ENCODE measurements at regions not wholly inside any gene's neighbourhood (a gene's known extent, or its start where the extent isn't known, plus 50 kb on each side); places are given as distances from the start of the nearest gene placed in this dataset.

- H3K27me3 ChIP-seq (ENCODE audit: control insufficient read depth, insufficient read depth, low read length) = no peaks in the 10 kb centered on the region
- H3K27ac ChIP-seq (ENCODE audit: insufficient read depth, low read length, poor library complexity, severe bottlenecking) = no peak overlapping the region
- no peak for DNase-seq
- Mint-ChIP-seq H3K27ac (no peak overlapping the region), H3K4me3 (no peak overlapping the region), H3K36me3 (no peaks in the 10 kb centered on the region), H3K27me3 (no peaks in the 10 kb centered on the region), H3K9me3 (peaks cover 0 to 12% (median 3%) of the 10 kb centered on the region in 7 donors), H3K4me1 (no peaks in the 10 kb centered on the region)
- no peaks in the 10 kb centered on the region for H3K4me1 ChIP-seq (ENCODE audit: control insufficient read depth, insufficient read depth, low read length, poor library complexity, severe bottlenecking)
- no peak overlapping the region for H3K4me3 ChIP-seq (ENCODE audit: low read depth, low read length)
- no peaks in the 10 kb centered on the region for H3K9me3 ChIP-seq (ENCODE audit: control insufficient read depth in 2 of 2, low read length in 2 of 2)
- ATAC-seq (ENCODE audit: low read depth in 2 of 2) = no peak
- H3K36me3 ChIP-seq (ENCODE audit: control insufficient read depth, insufficient read depth, low read length) = no peaks in the 10 kb centered on the region
These were observed 388.0 kb downstream of the GPM6A start for GRCh38 chr4:175424111-175424510.

DNA sequence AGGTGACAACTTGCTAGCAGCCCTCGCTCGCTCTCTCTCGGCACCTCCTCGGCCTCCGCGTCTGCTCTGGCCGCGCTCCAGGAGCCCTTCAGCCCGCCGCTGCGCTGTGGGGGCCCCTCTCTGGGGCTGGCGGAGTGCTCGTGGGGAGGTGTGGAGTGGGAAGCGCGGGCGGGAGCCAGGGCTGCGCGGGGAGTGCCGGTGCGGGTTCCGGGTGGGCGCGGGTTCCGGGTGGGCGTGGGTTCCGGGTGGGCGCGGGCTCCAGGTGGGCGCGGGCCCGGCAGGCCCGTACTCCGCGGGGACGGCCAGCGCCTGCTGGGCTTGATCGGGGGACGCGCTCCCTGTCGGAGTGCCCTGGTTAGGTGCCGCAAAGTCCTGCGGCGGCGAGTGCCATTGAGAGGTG is 384.3 kb downstream of the GPM6A start:
- H3K27me3 ChIP-seq (ENCODE audit: control insufficient read depth, insufficient read depth, low read length) = no peaks in the 10 kb centered on the region
- Mint-ChIP-seq H3K4me3 (no peak overlapping the region), H3K27me3 (no peaks in the 10 kb centered on the region), H3K36me3 (no peaks in the 10 kb centered on the region), H3K4me1 (no peaks in the 10 kb centered on the region), H3K9me3 (peaks cover 0 to 8% (median 3%) of the 10 kb centered on the region in 7 donors), H3K27ac (no peak overlapping the region)
- no peak overlapping the region for H3K4me3 ChIP-seq (ENCODE audit: low read depth, low read length)
- ATAC-seq (ENCODE audit: low read depth in 2 of 2) = no peak
- H3K36me3 ChIP-seq (ENCODE audit: control insufficient read depth, insufficient read depth, low read length) = no peaks in the 10 kb centered on the region
- no peaks in the 10 kb centered on the region for H3K4me1 ChIP-seq (ENCODE audit: control insufficient read depth, insufficient read depth, low read length, poor library complexity, severe bottlenecking)
- DNase-seq = no peak
- H3K9me3 ChIP-seq (ENCODE audit: control insufficient read depth in 2 of 2, low read length in 2 of 2) = no peaks in the 10 kb centered on the region
- no peak overlapping the region for H3K27ac ChIP-seq (ENCODE audit: insufficient read depth, low read length, poor library complexity, severe bottlenecking)

- H3K4me1 Mint-ChIP-seq = no peaks in the 10 kb centered on the region
- no peak for DNase-seq
- no peaks in the 10 kb centered on the region for H3K36me3 ChIP-seq (ENCODE audit: control insufficient read depth, insufficient read depth, low read length)
- H3K4me1 ChIP-seq (ENCODE audit: control insufficient read depth, insufficient read depth, low read length, poor library complexity, severe bottlenecking) = no peaks in the 10 kb centered on the region
- H3K9me3 ChIP-seq (ENCODE audit: control insufficient read depth in 2 of 2, low read length in 2 of 2) = no peaks in the 10 kb centered on the region
- H3K36me3 Mint-ChIP-seq = no peaks in the 10 kb centered on the region
- H3K27me3 ChIP-seq (ENCODE audit: control insufficient read depth, insufficient read depth, low read length) = no peaks in the 10 kb centered on the region
- H3K4me3 ChIP-seq (ENCODE audit: low read depth, low read length) = no peak overlapping the region
- no peak overlapping the region for H3K4me3 Mint-ChIP-seq
- ATAC-seq (ENCODE audit: low read depth in 2 of 2) = no peak
- no peak overlapping the region for H3K27ac ChIP-seq (ENCODE audit: insufficient read depth, low read length, poor library complexity, severe bottlenecking)
- H3K27me3 Mint-ChIP-seq = no peaks in the 10 kb centered on the region
- H3K9me3 Mint-ChIP-seq = peaks cover 0 to 8% (median 1%) of the 10 kb centered on the region in 7 donors
- H3K27ac Mint-ChIP-seq = no peak overlapping the region
These were observed 380.4 kb downstream of the GPM6A start for GRCh38 chr4:175431694-175432093.

DNA sequence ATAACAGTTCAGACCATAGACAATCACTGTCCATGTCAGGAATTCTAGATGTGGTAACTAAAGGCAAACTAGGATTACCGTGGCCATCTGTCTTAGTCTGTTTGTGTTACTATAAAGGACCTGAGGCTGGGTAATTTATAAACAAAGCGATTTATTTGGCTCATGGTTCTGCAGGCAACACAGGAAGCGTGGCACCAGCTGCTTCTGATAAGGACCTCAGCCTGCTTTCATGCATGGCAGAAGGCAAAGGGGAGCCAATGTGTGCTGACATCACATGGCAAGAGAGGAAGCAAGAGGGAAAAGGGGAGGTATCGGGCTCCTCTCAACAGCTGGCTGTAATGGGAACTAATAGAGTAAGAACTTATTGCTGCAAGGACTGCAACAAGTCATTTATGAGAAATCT is 376.7 kb downstream of the GPM6A start:
- no peak overlapping the region for H3K4me3 Mint-ChIP-seq
- Histone ChIP-seq H3K27ac (ENCODE audit: insufficient read depth, low read length, poor library complexity, severe bottlenecking) (no peak overlapping the region), H3K27me3 (ENCODE audit: control insufficient read depth, insufficient read depth, low read length) (no peaks in the 10 kb centered on the region), H3K9me3 (ENCODE audit: control insufficient read depth in 2 of 2, low read length in 2 of 2) (no peaks in the 10 kb centered on the region), H3K4me3 (ENCODE audit: low read depth, low read length) (no peak overlapping the region), H3K36me3 (ENCODE audit: control insufficient read depth, insufficient read depth, low read length) (no peaks in the 10 kb centered on the region), H3K4me1 (ENCODE audit: control insufficient read depth, insufficient read depth, low read length, poor library complexity, severe bottlenecking) (no peaks in the 10 kb centered on the region)
- DNase-seq = peak in 1 of 3 donors; percentile 0
- H3K36me3 Mint-ChIP-seq = no peaks in the 10 kb centered on the region
- H3K4me1 Mint-ChIP-seq = no peaks in the 10 kb centered on the region
- H3K27me3 Mint-ChIP-seq = no peaks in the 10 kb centered on the region
- ATAC-seq (ENCODE audit: low read depth in 2 of 2) = no peak
- peaks cover 0 to 7% (median 1%) of the 10 kb centered on the region in 7 donors for H3K9me3 Mint-ChIP-seq
- H3K27ac Mint-ChIP-seq = no peak overlapping the region

GRCh38 chr4:175436196-175436595 is 375.9 kb downstream of the GPM6A start:
- Mint-ChIP-seq H3K36me3 (no peaks in the 10 kb centered on the region), H3K4me3 (no peak overlapping the region), H3K27ac (no peak overlapping the region), H3K9me3 (peaks cover 0 to 7% (median 2%) of the 10 kb centered on the region in 7 donors), H3K4me1 (no peaks in the 10 kb centered on the region), H3K27me3 (no peaks in the 10 kb centered on the region)
- no peaks in the 10 kb centered on the region for H3K4me1 ChIP-seq (ENCODE audit: control insufficient read depth, insufficient read depth, low read length, poor library complexity, severe bottlenecking)
- H3K27me3 ChIP-seq (ENCODE audit: control insufficient read depth, insufficient read depth, low read length) = no peaks in the 10 kb centered on the region
- no peaks in the 10 kb centered on the region for H3K9me3 ChIP-seq (ENCODE audit: control insufficient read depth in 2 of 2, low read length in 2 of 2)
- no peaks in the 10 kb centered on the region for H3K36me3 ChIP-seq (ENCODE audit: control insufficient read depth, insufficient read depth, low read length)
- no peak overlapping the region for H3K27ac ChIP-seq (ENCODE audit: insufficient read depth, low read length, poor library complexity, severe bottlenecking)
- ATAC-seq (ENCODE audit: low read depth in 2 of 2) (no peak), DNase-seq (no peak)
- H3K4me3 ChIP-seq (ENCODE audit: low read depth, low read length) = no peak overlapping the region

- H3K36me3 ChIP-seq (ENCODE audit: control insufficient read depth, insufficient read depth, low read length) = no peaks in the 10 kb centered on the region
- H3K27ac ChIP-seq (ENCODE audit: insufficient read depth, low read length, poor library complexity, severe bottlenecking) = no peak overlapping the region
- no peaks in the 10 kb centered on the region for H3K27me3 Mint-ChIP-seq
- no peak for ATAC-seq (ENCODE audit: low read depth in 2 of 2)
- H3K27me3 ChIP-seq (ENCODE audit: control insufficient read depth, insufficient read depth, low read length) = no peaks in the 10 kb centered on the region
- H3K4me1 ChIP-seq (ENCODE audit: control insufficient read depth, insufficient read depth, low read length, poor library complexity, severe bottlenecking) = no peaks in the 10 kb centered on the region
- no peaks in the 10 kb centered on the region for H3K36me3 Mint-ChIP-seq
- H3K4me1 Mint-ChIP-seq = no peaks in the 10 kb centered on the region
- H3K9me3 ChIP-seq (ENCODE audit: control insufficient read depth in 2 of 2, low read length in 2 of 2) = no peaks in the 10 kb centered on the region
- peaks cover 0 to 7% (median 3%) of the 10 kb centered on the region in 7 donors for H3K9me3 Mint-ChIP-seq
- DNase-seq = no peak
- no peak overlapping the region for H3K4me3 ChIP-seq (ENCODE audit: low read depth, low read length)
- H3K4me3 Mint-ChIP-seq = no peak overlapping the region
- no peak overlapping the region for H3K27ac Mint-ChIP-seq
These were observed 371.3 kb downstream of the GPM6A start for GRCh38 chr4:175440786-175441185.

- no peak for ATAC-seq (ENCODE audit: low read depth in 2 of 2)
- Histone ChIP-seq H3K36me3 (ENCODE audit: control insufficient read depth, insufficient read depth, low read length) (no peaks in the 10 kb centered on the region), H3K9me3 (ENCODE audit: control insufficient read depth in 2 of 2, low read length in 2 of 2) (no peaks in the 10 kb centered on the region), H3K27me3 (ENCODE audit: control insufficient read depth, insufficient read depth, low read length) (no peaks in the 10 kb centered on the region), H3K27ac (ENCODE audit: insufficient read depth, low read length, poor library complexity, severe bottlenecking) (no peak overlapping the region), H3K4me1 (ENCODE audit: control insufficient read depth, insufficient read depth, low read length, poor library complexity, severe bottlenecking) (no peaks in the 10 kb centered on the region), H3K4me3 (ENCODE audit: low read depth, low read length) (no peak overlapping the region)
- no peak for DNase-seq
- peaks cover 0 to 7% (median 3%) of the 10 kb centered on the region in 7 donors for H3K9me3 Mint-ChIP-seq
- no peak overlapping the region for H3K27ac Mint-ChIP-seq
- H3K4me3 Mint-ChIP-seq = no peak overlapping the region
- H3K4me1 Mint-ChIP-seq = no peaks in the 10 kb centered on the region
- no peaks in the 10 kb centered on the region for H3K36me3 Mint-ChIP-seq
- H3K27me3 Mint-ChIP-seq = no peaks in the 10 kb centered on the region
These were observed 370.8 kb downstream of the GPM6A start for GRCh38 chr4:175441256-175441655.

GRCh38 chr4:175443547-175443946 is 368.5 kb downstream of the GPM6A start:
- DNase-seq (no peak), ATAC-seq (ENCODE audit: low read depth in 2 of 2) (no peak)
- H3K9me3 Mint-ChIP-seq = peaks cover 0 to 4% (median 1%) of the 10 kb centered on the region in 7 donors
- H3K27me3 Mint-ChIP-seq = no peaks in the 10 kb centered on the region
- no peaks in the 10 kb centered on the region for H3K36me3 Mint-ChIP-seq
- no peaks in the 10 kb centered on the region for H3K4me1 Mint-ChIP-seq
- Histone ChIP-seq H3K9me3 (ENCODE audit: control insufficient read depth in 2 of 2, low read length in 2 of 2) (no peaks in the 10 kb centered on the region), H3K4me3 (ENCODE audit: low read depth, low read length) (no peak overlapping the region), H3K36me3 (ENCODE audit: control insufficient read depth, insufficient read depth, low read length) (no peaks in the 10 kb centered on the region), H3K4me1 (ENCODE audit: control insufficient read depth, insufficient read depth, low read length, poor library complexity, severe bottlenecking) (no peaks in the 10 kb centered on the region), H3K27me3 (ENCODE audit: control insufficient read depth, insufficient read depth, low read length) (no peaks in the 10 kb centered on the region), H3K27ac (ENCODE audit: insufficient read depth, low read length, poor library complexity, severe bottlenecking) (no peak overlapping the region)
- no peak overlapping the region for H3K27ac Mint-ChIP-seq
- H3K4me3 Mint-ChIP-seq = no peak overlapping the region

All from CD4-positive, CD25-positive, alpha-beta regulatory T cell (primary cell).